NCI-H2171 (cell line): ENCODE measurements at regions not wholly inside any gene's neighbourhood (a gene's known extent, or its start where the extent isn't known, plus 50 kb on each side); places are given as distances from the start of the nearest gene placed in this dataset.

ENCODE experiments used
- DNase-seq: peaks from one replicate; lab custom pipeline; 2025; lab: John Stamatoyannopoulos, UW

- no peak for DNase-seq
Measured at GRCh38 chr4:35063031-35063570, 1181.2 kb downstream of the ARAP2 start.

- DNase-seq: no peak
Measured at GRCh38 chr4:35066406-35066805, 1177.9 kb downstream of the ARAP2 start.

GRCh38 chr4:35080799-35081198, 1163.5 kb downstream of the ARAP2 start:
- no peak for DNase-seq

- no peak for DNase-seq
Measured at GRCh38 chr4:35087218-35087617, 1157.1 kb downstream of the ARAP2 start.

- DNase-seq: no peak
Measured at GRCh38 chr4:35100932-35101331, 1143.4 kb downstream of the ARAP2 start.

GRCh38 chr4:35102066-35102465, 1142.2 kb downstream of the ARAP2 start:
- DNase-seq: no peak

GRCh38 chr4:35105486-35105885, 1138.8 kb downstream of the ARAP2 start:
- DNase-seq: no peak

- DNase-seq: no peak
Measured at GRCh38 chr4:35106091-35106734, 1138.1 kb downstream of the ARAP2 start.

- no peak for DNase-seq
Measured at GRCh38 chr4:35124106-35124505, 1120.2 kb downstream of the ARAP2 start.

GRCh38 chr4:35125995-35126712, 1118.2 kb downstream of the ARAP2 start:
- DNase-seq: no peak

- no peak for DNase-seq
Measured at GRCh38 chr4:35138449-35138848, 1105.9 kb downstream of the ARAP2 start.

- no peak for DNase-seq
Measured at GRCh38 chr4:35147761-35148160, 1096.6 kb downstream of the ARAP2 start.

GRCh38 chr4:35151816-35152572, 1092.3 kb downstream of the ARAP2 start:
- no peak for DNase-seq

GRCh38 chr4:35163168-35163567, 1081.1 kb downstream of the ARAP2 start:
- DNase-seq: no peak

GRCh38 chr4:35164063-35164462, 1080.3 kb downstream of the ARAP2 start:
- DNase-seq: no peak

GRCh38 chr4:35166466-35166865, 1077.8 kb downstream of the ARAP2 start:
- no peak for DNase-seq

GRCh38 chr4:35167385-35167784, 1076.9 kb downstream of the ARAP2 start:
- DNase-seq: no peak

- no peak for DNase-seq
Measured at GRCh38 chr4:35175487-35175886, 1068.8 kb downstream of the ARAP2 start.

GRCh38 chr4:35175894-35176293, 1068.4 kb downstream of the ARAP2 start:
- DNase-seq: no peak

- DNase-seq: no peak
Measured at GRCh38 chr4:35182451-35182850, 1061.9 kb downstream of the ARAP2 start.

- DNase-seq: no peak
Measured at GRCh38 chr4:35189988-35190613, 1054.2 kb downstream of the ARAP2 start.

- DNase-seq: no peak
Measured at GRCh38 chr4:35201403-35201802, 1042.9 kb downstream of the ARAP2 start.
